ENCODE measurements at regions not wholly inside any gene's neighbourhood (a gene's known extent, or its start where the extent isn't known, plus 50 kb on each side); places are given as distances from the start of the nearest gene placed in this dataset.

GRCh38 chr11:42571878-42572610 is 739.8 kb upstream of the API5 start:
- DNase-seq (ENCODE audit: low read depth): no peak
- no peak overlapping the region for H3K4me3 ChIP-seq (ENCODE audit: low read depth, low read length)
- TF ChIP-seq CTCF (conservative IDR thresholded peaks at IDR 0.05; ENCODE audit: low read depth, low read length): no peak

GRCh38 chr11:42576318-42576717 is 735.5 kb upstream of the API5 start:
- TF ChIP-seq CTCF (conservative IDR thresholded peaks at IDR 0.05; ENCODE audit: low read depth, low read length): no peak
- H3K4me3 ChIP-seq (ENCODE audit: low read depth, low read length): no peak overlapping the region
- no peak for DNase-seq (ENCODE audit: low read depth)

GRCh38 chr11:42589286-42589685 is 722.5 kb upstream of the API5 start:
- no peak for DNase-seq (ENCODE audit: low read depth)
- no peak overlapping the region for H3K4me3 ChIP-seq (ENCODE audit: low read depth, low read length)
- TF ChIP-seq CTCF (conservative IDR thresholded peaks at IDR 0.05; ENCODE audit: low read depth, low read length): no peak

GRCh38 chr11:42591841-42592240 is 720.0 kb upstream of the API5 start:
- no peak for DNase-seq (ENCODE audit: low read depth)
- no peak for TF ChIP-seq CTCF (conservative IDR thresholded peaks at IDR 0.05; ENCODE audit: low read depth, low read length)
- no peak overlapping the region for H3K4me3 ChIP-seq (ENCODE audit: low read depth, low read length)

- TF ChIP-seq CTCF (conservative IDR thresholded peaks at IDR 0.05; ENCODE audit: low read depth, low read length): no peak
- no peak for DNase-seq (ENCODE audit: low read depth)
- no peak overlapping the region for H3K4me3 ChIP-seq (ENCODE audit: low read depth, low read length)
These were observed 718.4 kb upstream of the API5 start for GRCh38 chr11:42593441-42593840.

GRCh38 chr11:42595876-42596275 is 715.9 kb upstream of the API5 start:
- H3K4me3 ChIP-seq (ENCODE audit: low read depth, low read length): no peak overlapping the region
- no peak for DNase-seq (ENCODE audit: low read depth)
- TF ChIP-seq CTCF (conservative IDR thresholded peaks at IDR 0.05; ENCODE audit: low read depth, low read length): no peak

- no peak for DNase-seq (ENCODE audit: low read depth)
- H3K4me3 ChIP-seq (ENCODE audit: low read depth, low read length): no peak overlapping the region
- TF ChIP-seq CTCF (conservative IDR thresholded peaks at IDR 0.05; ENCODE audit: low read depth, low read length): no peak
These were observed 715.1 kb upstream of the API5 start for GRCh38 chr11:42596576-42597145.
